GM18505 (cell line): ENCODE measurements at regions not wholly inside any gene's neighbourhood (a gene's known extent, or its start where the extent isn't known, plus 50 kb on each side); places are given as distances from the start of the nearest gene placed in this dataset.

ENCODE experiments used
- ATAC-seq: cut with Tn5 transposase; IDR thresholded peaks from one replicate; pipeline ENCODE4 v1.9.1; 2021; ENCODE audit not compliant: unreplicated experiment
- POLR2A ChIP-seq: IDR thresholded peaks from 4 replicates; pipeline ENCODE4 v1.6.1; 2011; ENCODE audit warnings: borderline replicate concordance; ENCODE audit not compliant: insufficient read depth, insufficient read length; ENCODE audit errors: extremely low read depth

DNA sequence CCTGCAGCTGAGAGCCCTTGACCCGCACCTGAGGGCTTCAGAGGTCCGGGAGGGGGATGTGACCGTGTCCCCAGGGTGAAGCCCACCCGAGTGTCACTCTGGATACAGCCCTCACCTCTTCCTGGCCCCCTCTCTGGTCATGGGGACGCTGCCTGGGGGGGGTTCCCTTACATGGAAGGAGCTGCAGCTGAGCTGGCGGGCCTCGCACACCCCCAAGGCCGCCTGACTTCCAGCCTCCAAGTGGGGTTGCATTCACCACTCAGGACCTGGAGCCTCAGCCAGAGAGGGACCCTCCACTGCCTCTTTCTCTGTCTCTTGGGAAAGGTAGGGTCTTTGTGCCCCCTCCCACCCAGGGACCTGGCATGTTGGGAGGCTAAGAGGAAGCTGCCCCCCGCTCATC, 284.6 kb downstream of the SEC14L1 start:
- no peak for TF ChIP-seq POLR2A
- no peak for ATAC-seq

DNA sequence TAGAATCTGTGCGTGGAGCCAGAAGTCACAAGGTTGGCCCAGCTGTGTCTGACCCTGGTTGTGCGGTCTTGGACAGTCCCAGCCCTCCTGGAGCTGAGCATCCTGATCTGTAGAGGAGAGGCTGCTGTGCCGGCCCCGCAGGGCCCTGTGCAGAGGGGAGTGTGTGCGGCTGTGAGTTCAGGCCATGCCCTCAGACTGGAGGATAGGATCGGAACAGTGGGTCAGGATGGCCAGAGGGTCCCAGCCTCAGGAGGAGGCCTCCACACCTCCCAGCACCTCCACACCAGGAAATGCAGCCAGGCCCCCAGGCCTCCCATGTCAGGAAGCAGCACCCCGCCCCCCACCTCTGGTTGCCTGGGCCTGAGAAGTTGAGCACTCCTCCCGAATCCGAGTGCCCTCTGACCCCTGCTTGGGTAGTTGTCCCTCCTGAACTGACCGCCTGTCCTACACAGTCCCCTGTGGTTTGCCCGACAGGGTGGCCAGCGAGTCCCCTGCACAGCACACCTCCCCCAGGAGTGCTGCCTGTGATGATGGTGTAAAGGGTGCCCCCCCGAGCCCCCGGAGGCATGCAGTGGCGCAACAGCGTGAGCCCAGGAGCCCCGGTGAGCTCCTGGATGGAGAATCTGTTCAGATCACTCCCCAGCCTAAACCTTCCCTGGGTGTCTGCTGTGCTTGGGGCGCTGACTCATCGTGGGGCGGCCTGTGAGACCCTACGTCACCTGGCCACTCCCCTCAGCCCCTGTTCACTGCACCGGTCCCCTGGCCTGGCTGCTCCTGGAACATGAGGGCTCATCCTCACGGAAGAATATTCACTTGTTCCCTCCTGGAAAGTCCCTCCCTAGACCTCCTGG, 285.2 kb downstream of the SEC14L1 start:
- no peak for ATAC-seq
- TF ChIP-seq POLR2A = no peak

DNA sequence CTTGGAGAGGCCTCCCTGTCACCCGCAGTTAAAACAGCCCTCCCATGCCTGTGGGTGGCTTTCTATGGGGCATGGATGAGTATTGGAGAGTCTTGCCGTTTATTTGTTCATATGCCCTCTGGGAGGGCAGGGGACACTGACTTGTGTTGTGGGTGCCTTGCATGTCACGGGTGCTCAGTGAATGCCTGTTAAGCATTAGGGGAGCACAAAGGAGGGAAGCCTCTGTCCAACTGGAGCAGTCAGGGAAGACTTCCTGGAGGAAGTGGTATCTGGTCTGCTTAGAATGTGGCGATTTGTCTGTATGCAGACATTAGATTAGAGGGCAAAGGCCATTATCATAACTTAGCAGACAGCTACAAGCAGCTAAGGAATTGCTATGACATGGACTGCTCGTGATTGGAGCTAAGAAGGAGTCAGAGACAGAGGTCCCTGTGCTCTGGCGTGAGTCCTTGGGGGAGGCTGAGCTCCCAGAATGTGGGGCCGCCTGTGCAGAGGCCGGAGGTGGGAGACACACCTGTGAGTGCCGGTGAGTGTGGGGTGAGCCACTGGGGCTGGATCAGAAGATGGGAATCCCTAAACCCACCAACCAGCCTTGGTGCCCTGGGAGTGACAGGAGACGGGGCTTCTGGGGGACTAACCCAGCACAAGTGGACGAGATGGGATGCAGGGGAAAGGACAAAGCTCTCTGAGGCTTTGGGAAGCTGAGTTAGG, 286.1 kb downstream of the SEC14L1 start:
- no peak for ATAC-seq
- TF ChIP-seq POLR2A = no peak

DNA sequence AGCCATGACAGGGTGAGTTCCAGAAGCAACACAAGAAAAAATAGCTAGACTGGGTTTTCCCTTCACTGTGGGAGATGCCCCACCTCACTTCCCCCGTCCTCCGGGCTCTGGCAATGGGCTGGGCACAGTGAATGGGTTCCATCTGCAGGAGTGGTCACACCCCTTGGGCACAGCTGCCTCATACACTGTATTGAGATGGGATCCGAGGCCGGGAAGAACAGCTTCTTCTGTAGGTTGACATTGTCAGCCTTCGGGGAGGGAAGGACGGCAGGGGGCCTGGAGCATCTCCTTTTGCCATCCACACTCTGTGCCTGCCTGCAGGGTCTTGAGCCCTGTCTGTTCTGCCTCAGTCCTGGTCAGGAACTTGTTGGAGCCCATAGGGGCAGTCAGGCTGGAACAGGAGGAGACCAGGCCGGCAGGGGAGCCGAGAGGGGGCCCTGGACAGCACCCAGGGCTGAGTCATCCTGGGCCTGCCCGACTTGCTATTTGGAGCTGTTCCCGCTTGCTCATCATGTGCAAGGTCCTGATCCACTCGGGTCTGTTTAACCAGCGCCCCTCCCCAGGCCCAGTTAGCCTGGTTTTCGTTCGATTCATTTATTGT, 286.7 kb downstream of the SEC14L1 start:
- TF ChIP-seq POLR2A = no peak

DNA sequence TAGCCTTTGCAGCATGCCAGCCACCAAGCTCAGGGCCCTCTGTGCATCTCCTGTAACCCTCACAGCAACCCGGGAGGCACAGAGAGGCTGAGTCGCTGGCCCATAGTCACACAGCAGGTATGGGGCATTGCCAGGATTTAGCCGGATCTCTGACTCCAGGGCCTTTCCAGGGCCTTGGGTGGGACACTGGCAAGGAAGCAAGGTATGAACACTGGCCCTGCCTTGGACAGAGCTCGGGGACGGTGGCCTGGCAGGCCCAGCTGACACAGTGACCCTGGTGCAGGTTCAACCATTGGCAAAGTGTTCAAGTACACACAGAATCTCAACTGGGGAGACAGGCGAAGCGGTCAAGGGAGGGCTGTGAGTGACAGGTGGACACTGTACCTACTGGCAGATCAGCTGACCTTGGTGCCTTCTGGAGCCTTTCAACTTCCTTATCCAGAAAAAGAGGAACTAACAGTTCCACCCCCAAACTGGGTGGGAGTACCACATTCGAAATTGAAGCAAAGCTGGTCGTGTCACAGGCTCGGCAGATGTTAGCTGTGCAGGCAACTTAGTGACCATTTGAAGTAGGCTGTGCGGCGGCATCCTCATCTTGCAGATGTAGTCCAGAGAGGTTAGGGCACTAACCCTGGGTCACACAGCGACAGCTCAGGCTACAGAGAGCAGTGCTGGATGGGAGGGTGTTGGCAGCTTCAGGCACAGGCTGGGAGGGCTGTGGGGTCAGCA, 287.4 kb downstream of the SEC14L1 start:
- TF ChIP-seq POLR2A = no peak

More for the DNA sequence above, 286.7 kb downstream of the SEC14L1 start:
- ATAC-seq = no peak

DNA sequence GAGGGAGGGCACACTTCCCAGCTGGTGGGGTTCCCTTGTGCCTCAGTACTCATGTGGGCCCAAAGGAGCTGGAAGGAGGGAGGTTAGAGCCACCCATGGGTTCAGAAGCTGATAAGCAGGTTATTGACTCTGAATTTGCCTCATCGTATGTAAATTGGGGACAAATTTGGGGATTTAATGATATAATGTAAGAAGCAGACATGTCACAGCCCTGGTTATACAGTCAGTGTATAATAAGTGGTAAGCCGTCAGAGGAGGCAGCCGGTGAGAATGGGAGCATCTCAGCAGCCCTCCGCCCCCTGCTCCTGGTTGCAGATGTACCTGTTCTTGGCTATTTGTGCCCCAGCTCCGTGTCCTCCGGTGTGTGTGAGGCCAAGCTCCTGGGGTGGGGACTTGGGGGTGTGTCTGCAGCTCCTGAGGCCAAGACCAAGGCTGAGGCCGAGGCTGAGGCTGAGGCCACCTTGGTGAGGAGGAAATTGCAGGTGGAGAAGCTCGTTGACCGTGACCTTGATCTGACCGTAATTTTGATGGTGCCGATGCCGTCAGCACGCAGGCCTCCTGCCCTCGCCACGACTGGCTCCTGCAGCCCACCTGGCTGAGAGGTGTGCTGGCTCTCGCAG, 288.1 kb downstream of the SEC14L1 start:
- no peak for ATAC-seq
- no peak for TF ChIP-seq POLR2A

More for the DNA sequence above, 287.4 kb downstream of the SEC14L1 start:
- ATAC-seq = no peak

DNA sequence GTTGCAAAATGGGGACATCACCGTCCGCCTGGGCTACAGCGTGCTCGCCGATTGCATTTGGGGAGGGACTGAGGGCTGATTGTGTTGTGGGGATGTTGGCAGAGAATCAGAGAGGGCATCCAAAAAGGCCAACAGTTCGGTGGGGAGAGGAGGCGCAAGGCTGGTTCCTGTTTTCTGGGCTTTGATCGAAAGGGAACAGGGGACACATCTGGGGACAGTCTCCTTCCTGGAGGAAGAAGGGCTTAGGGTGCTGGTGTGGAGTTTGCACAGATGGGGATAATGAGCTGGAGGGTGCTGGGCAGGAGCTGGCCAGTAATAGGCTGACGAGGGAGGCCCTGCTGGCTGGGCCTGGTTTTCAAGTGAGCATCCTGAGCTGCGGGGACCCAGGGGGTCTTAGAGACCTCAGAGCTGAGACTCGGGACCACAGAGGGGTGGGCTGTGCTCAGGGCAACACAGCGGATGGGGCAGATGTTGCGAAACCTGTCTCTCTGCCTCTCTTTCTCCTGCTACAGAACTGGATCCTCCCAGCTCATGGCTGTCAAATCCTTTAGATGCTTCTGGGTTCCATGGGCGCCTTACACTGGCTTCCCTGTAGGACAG, 288.7 kb downstream of the SEC14L1 start:
- TF ChIP-seq POLR2A = no peak
- no peak for ATAC-seq

DNA sequence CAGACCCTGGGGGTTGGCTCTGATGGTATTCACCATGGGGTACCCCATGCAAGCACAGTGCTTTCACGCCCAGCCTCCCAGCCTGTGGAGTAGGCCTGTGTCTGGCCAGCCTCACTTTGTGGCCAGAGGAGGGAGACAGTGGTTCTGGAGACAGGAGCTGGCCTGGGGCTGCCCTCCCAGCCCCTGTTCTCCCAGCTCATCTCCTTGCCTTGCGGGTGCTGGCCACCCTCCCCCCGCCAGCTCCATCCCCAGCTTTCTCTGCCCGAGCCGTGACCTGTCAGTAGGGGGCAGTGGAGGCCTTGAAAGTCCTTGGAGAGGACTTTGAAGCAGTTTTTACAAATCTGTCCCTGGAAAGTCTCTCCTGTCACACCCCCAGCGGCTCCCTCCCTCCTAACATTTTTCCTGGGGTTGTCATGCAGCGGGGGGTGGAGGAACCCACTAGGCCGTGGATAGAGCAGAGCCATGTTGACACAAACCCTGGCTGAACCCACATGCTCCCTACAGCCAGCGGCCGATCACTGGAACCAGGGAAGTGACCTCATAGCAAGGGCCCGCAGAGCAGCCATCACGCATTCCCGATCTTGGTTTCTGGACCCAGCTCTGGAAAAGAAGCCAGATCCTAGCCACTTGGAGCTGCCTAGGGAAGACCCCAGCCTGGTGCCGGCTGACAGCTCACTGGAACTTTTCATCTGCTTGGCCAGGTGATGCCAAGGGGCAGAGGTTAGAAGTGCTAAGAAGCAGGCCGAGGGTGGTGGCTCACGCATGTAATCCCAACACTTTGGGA, 289.4 kb downstream of the SEC14L1 start:
- ATAC-seq = no peak
- TF ChIP-seq POLR2A = no peak

DNA sequence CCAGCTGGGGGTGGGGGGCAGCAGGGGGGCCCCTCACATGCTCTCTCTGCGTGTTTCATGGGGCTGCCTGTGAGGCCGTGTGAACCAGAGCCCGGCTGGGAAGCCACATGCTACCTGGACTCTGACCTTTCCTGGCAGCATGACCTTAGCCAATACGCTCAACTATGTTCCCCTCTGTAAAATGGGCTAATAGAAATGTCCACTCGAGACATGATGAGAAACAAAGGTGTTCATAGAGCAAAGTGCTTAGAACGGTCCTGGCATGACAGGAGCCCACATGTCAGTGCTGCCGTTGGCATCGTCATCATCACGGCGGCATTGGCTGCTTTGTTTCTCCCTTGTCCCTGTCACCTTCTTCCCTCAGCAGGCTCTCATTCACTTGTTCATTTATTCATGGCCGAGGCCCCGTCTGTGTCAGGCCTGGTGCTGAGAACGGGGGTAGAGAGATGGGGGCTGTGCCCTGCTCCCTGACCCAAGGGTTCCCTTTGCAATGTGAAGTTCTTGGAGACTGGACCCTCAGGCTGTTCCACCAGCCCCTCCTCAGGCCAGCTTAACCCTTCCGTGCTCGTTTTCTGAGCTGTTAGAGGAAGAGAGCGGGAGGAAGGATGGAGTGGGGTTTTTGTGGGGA, 291.4 kb downstream of the SEC14L1 start:
- no peak for TF ChIP-seq POLR2A
- ATAC-seq = no peak

DNA sequence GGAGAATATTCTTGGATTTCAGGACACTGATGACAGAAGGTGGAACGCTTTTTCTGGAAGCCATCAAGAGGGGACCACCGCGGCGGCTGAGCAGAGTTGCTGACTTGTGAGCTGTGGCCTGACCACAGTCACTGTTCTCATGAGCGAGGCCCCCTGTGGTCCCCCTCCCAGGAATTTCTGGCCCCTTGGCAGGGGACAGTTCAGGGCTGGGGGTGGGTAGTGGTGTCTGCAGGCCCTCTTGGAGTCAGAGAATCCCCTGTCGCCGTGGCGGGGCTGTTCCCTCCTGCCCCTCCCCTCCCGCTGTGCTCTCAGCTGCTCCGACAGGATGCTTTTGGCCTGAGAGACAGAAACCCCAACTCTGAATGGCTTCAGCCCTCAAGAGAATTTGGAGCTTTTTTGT, 292.0 kb downstream of the SEC14L1 start:
- TF ChIP-seq POLR2A = no peak
- no peak for ATAC-seq

DNA sequence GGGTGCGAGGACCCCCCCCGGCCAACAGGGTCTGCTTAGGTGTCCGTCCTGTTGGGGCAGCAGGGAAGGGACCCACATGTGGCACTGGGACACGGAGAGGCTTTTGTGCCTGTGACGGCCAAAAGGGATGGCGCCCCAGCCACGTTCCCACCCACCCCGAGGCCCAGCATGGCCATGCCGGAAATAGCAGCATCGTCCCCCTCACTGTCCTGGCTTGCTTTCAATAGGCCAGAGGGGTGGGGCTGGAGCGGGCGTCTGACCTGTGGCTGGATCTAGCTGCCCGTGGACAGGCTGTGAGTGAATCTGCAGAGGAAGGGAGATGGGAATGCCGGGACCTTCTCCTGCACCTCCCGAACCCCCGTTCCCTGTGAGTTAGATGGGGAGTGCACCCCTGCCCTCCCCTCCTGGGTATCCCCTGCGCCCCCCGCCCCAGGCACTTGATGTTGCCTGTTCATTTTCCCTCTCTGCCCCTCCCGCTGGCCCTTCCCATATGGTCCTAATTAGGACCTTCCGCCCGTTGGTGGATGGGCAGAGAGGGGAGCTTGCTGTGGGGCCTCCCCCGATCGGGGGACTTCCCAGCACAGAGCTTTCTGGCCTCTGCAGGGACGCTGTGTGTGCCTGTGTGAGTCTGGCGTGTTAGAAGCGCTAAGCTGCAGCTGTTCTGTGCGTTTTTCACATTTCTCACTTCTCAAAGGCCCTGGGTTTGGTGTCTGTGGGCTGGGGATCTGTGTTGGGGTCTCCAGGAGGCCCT, 292.8 kb downstream of the SEC14L1 start:
- ATAC-seq = no peak
- TF ChIP-seq POLR2A = no peak
